GM21390 (cell line): ENCODE measurements at regions not wholly inside any gene's neighbourhood (a gene's known extent, or its start where the extent isn't known, plus 50 kb on each side); places are given as distances from the start of the nearest gene placed in this dataset.

Experiments used
- ATAC-seq: cut with Tn5 transposase; IDR thresholded peaks from one replicate; pipeline ENCODE4 v1.9.1; 2021; ENCODE audit not compliant: unreplicated experiment

GRCh38 chr14:89014569-89014850, 190.1 kb downstream of the TTC8 start:
- no peak for ATAC-seq

- ATAC-seq: no peak
These were observed 190.6 kb downstream of the TTC8 start for GRCh38 chr14:89015016-89015415.

GRCh38 chr14:89017417-89017816, 193.0 kb downstream of the TTC8 start:
- no peak for ATAC-seq

GRCh38 chr14:89022274-89022673, 197.8 kb downstream of the TTC8 start:
- no peak for ATAC-seq

GRCh38 chr14:89024691-89025090, 200.2 kb downstream of the TTC8 start:
- ATAC-seq: no peak

GRCh38 chr14:89025561-89026236, 201.2 kb downstream of the TTC8 start:
- ATAC-seq: no peak

- peak; percentile 91 for ATAC-seq
These were observed 202.8 kb downstream of the TTC8 start for GRCh38 chr14:89027097-89027740.

- no peak for ATAC-seq
These were observed 204.1 kb downstream of the TTC8 start for GRCh38 chr14:89028462-89029134.

- no peak for ATAC-seq
These were observed 205.7 kb downstream of the TTC8 start for GRCh38 chr14:89029961-89030694.

- ATAC-seq: no peak
These were observed 206.5 kb downstream of the TTC8 start for GRCh38 chr14:89030921-89031320.

GRCh38 chr14:89032086-89032649, 207.7 kb downstream of the TTC8 start:
- no peak for ATAC-seq

- no peak for ATAC-seq
These were observed 209.3 kb downstream of the TTC8 start for GRCh38 chr14:89033756-89034155.

- ATAC-seq: no peak
These were observed 211.9 kb downstream of the TTC8 start for GRCh38 chr14:89036371-89036770.

- ATAC-seq: no peak
These were observed 212.6 kb downstream of the TTC8 start for GRCh38 chr14:89037065-89037464.

- peak; percentile 32 for ATAC-seq
These were observed 215.6 kb downstream of the TTC8 start for GRCh38 chr14:89040080-89040459.

- peak; percentile 87 for ATAC-seq
These were observed 216.2 kb downstream of the TTC8 start for GRCh38 chr14:89040460-89041256.

GRCh38 chr14:89041257-89041582, 216.8 kb downstream of the TTC8 start:
- peak; percentile 5 for ATAC-seq

GRCh38 chr14:89042021-89042420, 217.6 kb downstream of the TTC8 start:
- no peak for ATAC-seq

- ATAC-seq: no peak
These were observed 228.9 kb downstream of the TTC8 start for GRCh38 chr14:89053303-89053702.

- no peak for ATAC-seq
These were observed 231.9 kb downstream of the TTC8 start for GRCh38 chr14:89056394-89056793.

- ATAC-seq: no peak
These were observed 234.2 kb downstream of the TTC8 start for GRCh38 chr14:89058697-89059096.
